WTC11 (cell line): ENCODE measurements at regions not wholly inside any gene's neighbourhood (a gene's known extent, or its start where the extent isn't known, plus 50 kb on each side); places are given as distances from the start of the nearest gene placed in this dataset.
A peak's percentile ranks its signal among the peaks of the same experiment; 100 is the strongest.

Experiments
- ATAC-seq: fragments of 200-7000 bp; cut with Tn5 transposase; 2 replicates; pipeline ENCODE4 v1.10.0; 2021; ENCODE audit warnings: mild to moderate bottlenecking, moderate library complexity
- CTCF ChIA-PET: fragments of 300-600 bp; sonication (Branson Sonifier 250); formaldehyde crosslinking; loops from one replicate; lab custom pipeline; 2021; ENCODE audit warnings: antibody characterized with exemption; lab: Charles Lee
- POLR2A ChIA-PET: fragments of 350-600 bp; sonication (Branson Sonifier 250); formaldehyde crosslinking; loops from one replicate; lab custom pipeline; 2021; ENCODE audit warnings: antibody characterized with exemption; lab: Charles Lee
- DNase-seq: peaks from one replicate; pipeline ENCODE4 v3.0.0; 2021; ENCODE audit warnings: low spot score
- H3K27ac Mint-ChIP-seq: 2 replicates; pipeline ENCODE4 v1.8.0; 2021; ENCODE audit warnings: mixed read lengths
- H3K27me3 Mint-ChIP-seq: 2 replicates; pipeline ENCODE4 v1.8.0; 2021; ENCODE audit warnings: low read depth, mild to moderate bottlenecking, moderate library complexity, mixed read lengths
- H3K36me3 Mint-ChIP-seq: 2 replicates; pipeline ENCODE4 v1.8.0; 2021; ENCODE audit warnings: mixed read lengths
- H3K4me1 Mint-ChIP-seq: 2 replicates; pipeline ENCODE4 v1.8.0; 2022; ENCODE audit warnings: mixed read lengths
- H3K4me3 Mint-ChIP-seq: 2 replicates; pipeline ENCODE4 v1.8.0; 2021; ENCODE audit warnings: mild to moderate bottlenecking, moderate library complexity, mixed read lengths
- H3K9me3 Mint-ChIP-seq: 2 replicates; pipeline ENCODE4 v1.8.0; 2021; ENCODE audit warnings: mixed read lengths
- AR ChIP-seq: fragments of 250-450 bp; sonication (Bioruptor Pico); IDR thresholded peaks from 2 replicates; pipeline ENCODE4 v1.9.0; 2021; ENCODE audit warnings: mild to moderate bottlenecking
- ERG ChIP-seq: fragments of 250-450 bp; sonication (Bioruptor Pico); IDR thresholded peaks from 2 replicates; pipeline ENCODE4 v1.8.0; 2021; ENCODE audit warnings: mild to moderate bottlenecking
- MXD4 ChIP-seq: fragments of 250-450 bp; sonication (Bioruptor Pico); IDR thresholded peaks from 2 replicates; pipeline ENCODE4 v1.8.0; 2021; ENCODE audit warnings: mild to moderate bottlenecking, moderate library complexity, borderline replicate concordance
- MYBL2 ChIP-seq: sonication (generic); formaldehyde crosslinking; IDR thresholded peaks from 2 replicates; pipeline ENCODE4 v1.8.1; 2023; ENCODE audit warnings: mild to moderate bottlenecking, moderate library complexity, missing genetic modification reagents
- SMAD4 ChIP-seq: sonication (generic); formaldehyde crosslinking; IDR thresholded peaks from 2 replicates; pipeline ENCODE4 v1.8.0; 2022; ENCODE audit warnings: mild to moderate bottlenecking, missing genetic modification reagents
- USF2 ChIP-seq: sonication (generic); formaldehyde crosslinking; IDR thresholded peaks from 2 replicates; pipeline ENCODE4 v1.8.1; 2023; ENCODE audit warnings: mild to moderate bottlenecking, missing genetic modification reagents, moderate library complexity
- ZBTB21 ChIP-seq: sonication (generic); formaldehyde crosslinking; IDR thresholded peaks from 2 replicates; pipeline ENCODE4 v1.8.1; 2023; ENCODE audit warnings: mild to moderate bottlenecking, missing genetic modification reagents, borderline replicate concordance
- ZNF232 ChIP-seq: sonication (generic); formaldehyde crosslinking; IDR thresholded peaks from 2 replicates; pipeline ENCODE4 v1.8.0; 2022; ENCODE audit warnings: mild to moderate bottlenecking, missing genetic modification reagents
- ZNF423 ChIP-seq: fragments of 250-450 bp; sonication (Bioruptor Pico); IDR thresholded peaks from 2 replicates; pipeline ENCODE4 v2.1.2; 2022; ENCODE audit warnings: mild to moderate bottlenecking, moderate library complexity

- peaks cover 23% of the 10 kb centered on the region for H3K4me1 Mint-ChIP-seq
- TF ChIP-seq USF2 (CRISPR knock-in tag): no peak
- peak; percentile 8 for DNase-seq
- no peak overlapping the region for H3K4me3 Mint-ChIP-seq
- H3K27me3 Mint-ChIP-seq: no peaks in the 10 kb centered on the region
- POLR2A ChIA-PET: interaction anchor here (0.6 kb wide), 1 partner anchor 1083 kb away, joined by 3 read pairs; no protein-coding TSS in a partner anchor
- CTCF ChIA-PET: interaction anchor here (0.7 to 1.1 kb wide), 3 partner anchors 10 to 52 kb away, joined by 3 to 4 read pairs (median 3); no protein-coding TSS in a partner anchor
- no peaks in the 10 kb centered on the region for H3K36me3 Mint-ChIP-seq
- peak overlapping the region; percentile 53; the same call in 1 of the 2 replicates for H3K27ac Mint-ChIP-seq
- ATAC-seq: no peak; the same call in 1 of the 2 replicates
- H3K9me3 Mint-ChIP-seq: no peaks in the 10 kb centered on the region
These were observed 176.3 kb downstream of the ZFP36L2 start for GRCh38 chr2:43049836-43050801.

GRCh38 chr2:43047187-43047780 lies 179.1 kb downstream of the ZFP36L2 start:
- H3K27me3 Mint-ChIP-seq: no peaks in the 10 kb centered on the region
- CTCF ChIA-PET: no interaction called here
- no peak for TF ChIP-seq MYBL2 (CRISPR knock-in tag)
- TF ChIP-seq ZBTB21 (CRISPR knock-in tag): no peak
- no peak for TF ChIP-seq MXD4
- no peak for TF ChIP-seq SMAD4 (CRISPR knock-in tag)
- no peak overlapping the region for H3K27ac Mint-ChIP-seq
- DNase-seq: no peak
- H3K4me1 Mint-ChIP-seq: peaks cover 27% of the 10 kb centered on the region
- POLR2A ChIA-PET: no interaction called here
- no peak overlapping the region for H3K4me3 Mint-ChIP-seq
- H3K36me3 Mint-ChIP-seq: no peaks in the 10 kb centered on the region
- no peaks in the 10 kb centered on the region for H3K9me3 Mint-ChIP-seq
- no peak for ATAC-seq

GRCh38 chr2:43045866-43046265 lies 180.5 kb downstream of the ZFP36L2 start:
- POLR2A ChIA-PET: interaction anchor here (0.5 kb wide), 1 partner anchor 65 kb away, joined by 3 read pairs; no protein-coding TSS in a partner anchor

More at GRCh38 chr2:43045866-43046265, 180.5 kb downstream of the ZFP36L2 start:
- CTCF ChIA-PET: interaction anchor here (0.6 kb wide), 1 partner anchor 863 kb away, joined by 5 read pairs; no protein-coding TSS in a partner anchor
- H3K27me3 Mint-ChIP-seq: no peaks in the 10 kb centered on the region
- peaks cover 30% of the 10 kb centered on the region for H3K4me1 Mint-ChIP-seq
- ATAC-seq: no peak
- no peak overlapping the region for H3K4me3 Mint-ChIP-seq
- no peak overlapping the region for H3K27ac Mint-ChIP-seq
- no peak for DNase-seq
- no peaks in the 10 kb centered on the region for H3K36me3 Mint-ChIP-seq
- H3K9me3 Mint-ChIP-seq: no peaks in the 10 kb centered on the region
- TF ChIP-seq AR (CRISPR knock-in tag): no peak
- no peak for TF ChIP-seq ZNF232
- TF ChIP-seq ERG (CRISPR knock-in tag): no peak
- no peak for TF ChIP-seq ZNF423
